K562 (cell line): ENCODE measurements at regions not wholly inside any gene's neighbourhood (a gene's known extent, or its start where the extent isn't known, plus 50 kb on each side); places are given as distances from the start of the nearest gene placed in this dataset.

Experiments
- ATAC-seq: fragments of 200-7000 bp; cut with Tn5 transposase; 3 replicates; pipeline ENCODE4 v1.9.1; 2020; ENCODE audit warnings: moderate library complexity
- BruUV-seq: library from RNA; stranded (reverse); fragments of 400-500 nt; replicated peaks from 2 replicates; lab custom pipeline; 2021; lab: Mats Ljungman, UMichigan
- CTCF ChIA-PET: fragments of 300-600 bp; formaldehyde crosslinking; extraction: SDS; loops from one replicate; lab custom pipeline; 2021; ENCODE audit warnings: low intra/inter-chr PET ratio; lab: Yijun Ruan, JAX
- POLR2A ChIA-PET: fragments of 300-600, 350-650 bp; sonication (Branson Sonifier 250); formaldehyde crosslinking; extraction: SDS; loops from one replicate; lab custom pipeline; 2021; ENCODE audit warnings: antibody characterized with exemption, inconsistent platforms; lab: Yijun Ruan, JAX
- DNase-seq, 4 experiments: peaks; one replicate each; pipeline versions ENCODE4 v3.0.0 to v3.0.0-alpha.2; 2011 to 2018; ENCODE audit warnings: low spot score in 3 of 4, mixed read lengths in 3 of 4; ENCODE audit errors: extremely low read depth in 1 of 4
- FAIRE-seq: peaks from 2 replicates; lab custom pipeline; 2011; peaks lifted over from hg19 to GRCh38; lab: Jason Lieb, UNC
- H2AFZ ChIP-seq: 2 replicates; pipeline ENCODE4 v1.6.0; 2011; ENCODE audit warnings: low read depth, low read length, control low read depth, inconsistent platforms
- H3K27ac ChIP-seq: fragments of 200-600 bp; 3 replicates; pipeline ENCODE4 v1.8.0; 2011; ENCODE audit warnings: low read depth, mild to moderate bottlenecking, control low read depth, inconsistent platforms, low read length, moderate library complexity, mixed read lengths; ENCODE audit errors: extremely low read depth
- H3K27me3 ChIP-seq, 2 experiments: fragments of 300-600 bp in 1 of 2; 2 replicates in 1 of 2; 3 replicates in 1 of 2; pipeline versions ENCODE4 v1.6.0 to v1.8.0; 2011; ENCODE audit warnings: inconsistent platforms in 2 of 2, low read length in 2 of 2, mild to moderate bottlenecking in 1 of 2, mixed read lengths in 1 of 2, moderate library complexity in 1 of 2; ENCODE audit not compliant: control insufficient read depth in 2 of 2, insufficient read depth in 2 of 2
- H3K36me3 ChIP-seq: fragments of 300-600 bp; 3 replicates; pipeline ENCODE4 v1.8.0; 2011; ENCODE audit warnings: mild to moderate bottlenecking, low read length, inconsistent platforms; ENCODE audit not compliant: control insufficient read depth, insufficient read depth
- H3K4me1 ChIP-seq, 2 experiments: fragments of 200-600 bp in 1 of 2; replicated peaks in 1 of 2; 2 replicates in 1 of 2; 3 replicates in 1 of 2; pipeline versions ENCODE4 v1.5.1 to v1.8.0; 2011; ENCODE audit warnings: inconsistent platforms in 2 of 2, low read length in 2 of 2, mild to moderate bottlenecking in 1 of 2, mixed read lengths in 1 of 2, moderate library complexity in 1 of 2; ENCODE audit not compliant: control insufficient read depth in 2 of 2, insufficient read depth in 2 of 2
- H3K4me2 ChIP-seq: 2 replicates; pipeline ENCODE4 v1.6.1; 2011; ENCODE audit warnings: low read length, control low read depth, inconsistent platforms, mixed read lengths; ENCODE audit not compliant: insufficient read depth
- H3K4me3 ChIP-seq: fragments of 200-600 bp; sonication (generic), shearing (Covaris generic); 2 replicates; pipeline ENCODE4 v1.5.1; 2016; ENCODE audit warnings: control low read depth, inconsistent platforms
- H3K79me2 ChIP-seq: fragments of 200-600 bp; 3 replicates; pipeline ENCODE4 v1.8.0; 2011; ENCODE audit warnings: low read length, inconsistent platforms; ENCODE audit not compliant: control insufficient read depth, insufficient read depth
- H3K9ac ChIP-seq, 2 experiments: 2 replicates each; pipeline versions ENCODE4 v1.6.0 to v1.6.1; 2011; ENCODE audit warnings: low read depth in 2 of 2, low read length in 2 of 2, control low read depth in 1 of 2, inconsistent platforms in 1 of 2, mild to moderate bottlenecking in 1 of 2, mixed read lengths in 1 of 2; ENCODE audit not compliant: insufficient read depth in 1 of 2
- H3K9me1 ChIP-seq: one replicate; pipeline ENCODE4 v1.6.0; 2011; ENCODE audit warnings: inconsistent platforms, mild to moderate bottlenecking, low read length, moderate library complexity; ENCODE audit not compliant: control insufficient read depth, insufficient read depth
- H3K9me3 ChIP-seq: replicated peaks from 2 replicates; pipeline ENCODE4 v1.5.1; 2011; ENCODE audit warnings: low read depth, low read length, inconsistent platforms; ENCODE audit not compliant: control insufficient read depth, insufficient read depth
- H4K20me1 ChIP-seq: replicated peaks from 2 replicates; pipeline ENCODE4 v1.6.1; 2011; ENCODE audit warnings: low read length, inconsistent platforms, mixed read lengths; ENCODE audit not compliant: control insufficient read depth, insufficient read depth
- BCL6 ChIP-seq: fragments of 250-450 bp; sonication (Bioruptor Pico); IDR thresholded peaks from 2 replicates; pipeline ENCODE4 v1.4.0; 2020
- BRD9 ChIP-seq: fragments of 450-650 bp; IDR thresholded peaks from 2 replicates; pipeline ENCODE4 v1.6.1; 2018; ENCODE audit warnings: low read depth; ENCODE audit not compliant: partially characterized antibody
- CUX1 ChIP-seq: fragments of 200-800 bp; sonication (Bioruptor generic); IDR thresholded peaks from 2 replicates; pipeline ENCODE4 v1.6.1; 2016; ENCODE audit warnings: missing genetic modification characterization, missing compliant biosample characterization
- ESRRB ChIP-seq: fragments of 250-450 bp; sonication (Bioruptor Pico); IDR thresholded peaks from 2 replicates; pipeline ENCODE4 v1.5.0; 2020; ENCODE audit warnings: mild to moderate bottlenecking, moderate library complexity, borderline replicate concordance
- FOXP1 ChIP-seq: sonication (generic); formaldehyde crosslinking; IDR thresholded peaks from 2 replicates; pipeline ENCODE4 v1.8.0; 2022; ENCODE audit warnings: mild to moderate bottlenecking, missing genetic modification reagents
- HDAC1 ChIP-seq, 2 experiments: fragments of 450-650 bp; IDR thresholded peaks; 2 replicates each; pipeline ENCODE4 v1.6.1; 2016 to 2017; ENCODE audit warnings: inconsistent platforms in 1 of 2, mild to moderate bottlenecking in 1 of 2, moderate library complexity in 1 of 2
- NCOA2 ChIP-seq, 2 experiments: fragments of 450-650 bp; IDR thresholded peaks; 2 replicates each; pipeline ENCODE4 v1.6.1; 2018; ENCODE audit warnings: mild to moderate bottlenecking in 2 of 2, moderate library complexity in 1 of 2; ENCODE audit not compliant: partially characterized antibody in 2 of 2
- PCBP1 ChIP-seq: fragments of 200-400 bp; formaldehyde crosslinking; IDR thresholded peaks from 2 replicates; pipeline ENCODE4 v1.6.1; 2018; ENCODE audit warnings: mild to moderate bottlenecking, low read depth, low read length; ENCODE audit not compliant: poor library complexity, severe bottlenecking
- POLR2A ChIP-seq: fragments of 450-650 bp; conservative IDR thresholded peaks from 2 replicates; pipeline ENCODE4 v1.6.1; 2016
- RAD21 ChIP-seq, 2 experiments: fragments of 250-450 bp in 1 of 2; fragments of 450-650 bp in 1 of 2; sonication (Bioruptor Pico) in 1 of 2; formaldehyde crosslinking in 1 of 2; IDR thresholded peaks in 1 of 2; conservative IDR thresholded peaks in 1 of 2; 2 replicates each; pipeline versions ENCODE4 v1.4.0 to v1.8.0; 2020 to 2022; ENCODE audit warnings: mild to moderate bottlenecking in 2 of 2, moderate library complexity in 1 of 2
- RFX7 ChIP-seq: fragments of 250-450 bp; sonication (Bioruptor Pico); IDR thresholded peaks from 2 replicates; pipeline ENCODE4 v1.5.1; 2021; ENCODE audit warnings: mild to moderate bottlenecking
- TBL1XR1 ChIP-seq, 2 experiments: IDR thresholded peaks; 2 replicates each; pipeline ENCODE4 v1.6.1; 2012; ENCODE audit warnings: improper control_type of control experiment in 2 of 2, low read length in 2 of 2, mild to moderate bottlenecking in 1 of 2
- ZNF277 ChIP-seq: fragments of 250-450 bp; sonication (Bioruptor Pico); IDR thresholded peaks from 2 replicates; pipeline ENCODE4 v1.8.0; 2022; ENCODE audit warnings: inconsistent platforms, mild to moderate bottlenecking, moderate library complexity, borderline replicate concordance
- WGBS: fragments of 100-300 bp; shearing (Covaris generic); methylation state at CpG from one replicate; pipeline ENCODE4 v1.1.6; 2016; ENCODE audit warnings: low coverage, mixed read lengths; ENCODE audit not compliant: insufficient coverage; ENCODE audit errors: missing lambda C conversion rate; 5-methylcytosine and 5-hydroxymethylcytosine counted together
- in situ Hi-C: fragments of 300-500 bp; cut with MboI; formaldehyde crosslinking; loops from 4 replicates; pipeline ENCODE4 v1.15.0; 2018; ENCODE audit warnings: inconsistent platforms, mixed read lengths
- intact Hi-C: fragments of 100-400 bp; cut with micrococcal nuclease; formaldehyde crosslinking; loops from 2 replicates; pipeline ENCODE4 v1.14.2; 2022

- TF ChIP-seq NCOA2 (IDR thresholded peaks at IDR 0.05; ENCODE audit: partially characterized antibody in 2 of 2) = no peak
- no peak for TF ChIP-seq BRD9
- TF ChIP-seq POLR2A = no peak
- TF ChIP-seq HDAC1 (IDR thresholded peaks at IDR 0.05) = no peak
Measured at GRCh38 chr9:88287972-88288371, 100.3 kb upstream of the SPIN1 start (continued).

GRCh38 chr9:88280816-88281382, 107.3 kb upstream of the SPIN1 start:
- H3K4me1 ChIP-seq = no peaks in the 10 kb centered on the region
- no peaks in the 10 kb centered on the region for H4K20me1 ChIP-seq
- DNase-seq (no peak), FAIRE-seq (no peak), ATAC-seq (no peak)
- in situ Hi-C loops = no loop called here
- no peaks in the 10 kb centered on the region for H3K79me2 ChIP-seq
- BruUV-seq = no TSS peak
- H3K27ac ChIP-seq = no peak overlapping the region
- no peak overlapping the region for H3K4me3 ChIP-seq
- peaks cover 0 to 16% of the 10 kb centered on the region in 2 experiments; a peak in 3 of 5 replicates for H3K27me3 ChIP-seq
- H3K9me3 ChIP-seq = no peaks in the 10 kb centered on the region
- H3K9me1 ChIP-seq = no peaks in the 10 kb centered on the region
- ChIA-PET POLR2A (no interaction called here), CTCF (no interaction called here)
- intact Hi-C loops = no loop called here
- H3K36me3 ChIP-seq = no peaks in the 10 kb centered on the region
- WGBS = 1% methylated on average over 8 of the region's 10 CpGs
- H3K4me2 ChIP-seq = no peak overlapping the region
- H3K9ac ChIP-seq = no peak overlapping the region
- no peak overlapping the region for H2AFZ ChIP-seq
- TF ChIP-seq BCL6 (no peak), TBL1XR1 (IDR thresholded peaks at IDR 0.05; ENCODE audit: low read length in 2 of 2) (no peak), RAD21 (CRISPR knock-in tag; conservative IDR thresholded peaks at IDR 0.05 in 1 of 2, IDR thresholded peaks at IDR 0.05 in 1 of 2) (no peak), FOXP1 (CRISPR knock-in tag) (no peak), RFX7 (CRISPR knock-in tag) (no peak), ZNF277 (no peak), ESRRB (no peak), CUX1 (no peak), PCBP1 (no peak)
